NB4 (cell line): ENCODE measurements at regions not wholly inside any gene's neighbourhood (a gene's known extent, or its start where the extent isn't known, plus 50 kb on each side); places are given as distances from the start of the nearest gene placed in this dataset.

ENCODE experiments used
- MYC ChIP-seq: IDR thresholded peaks from 2 replicates; pipeline ENCODE4 v1.6.1; 2011; ENCODE audit warnings: low read depth, low read length
- POLR2A ChIP-seq: IDR thresholded peaks from 2 replicates; pipeline ENCODE4 v1.6.1; 2011; ENCODE audit warnings: mild to moderate bottlenecking; ENCODE audit not compliant: insufficient read length; ENCODE audit errors: extremely low read depth
- TF ChIP-seq, protein P1 (sequence below): IDR thresholded peaks from one replicate; pipeline ENCODE4 v1.5.1; 2012; ENCODE audit warnings: low read depth, low read length
- TF ChIP-seq, protein P2 (sequence below): IDR thresholded peaks from 2 replicates; pipeline ENCODE4 v1.6.1; 2011; ENCODE audit warnings: low read depth, low read length

DNA sequence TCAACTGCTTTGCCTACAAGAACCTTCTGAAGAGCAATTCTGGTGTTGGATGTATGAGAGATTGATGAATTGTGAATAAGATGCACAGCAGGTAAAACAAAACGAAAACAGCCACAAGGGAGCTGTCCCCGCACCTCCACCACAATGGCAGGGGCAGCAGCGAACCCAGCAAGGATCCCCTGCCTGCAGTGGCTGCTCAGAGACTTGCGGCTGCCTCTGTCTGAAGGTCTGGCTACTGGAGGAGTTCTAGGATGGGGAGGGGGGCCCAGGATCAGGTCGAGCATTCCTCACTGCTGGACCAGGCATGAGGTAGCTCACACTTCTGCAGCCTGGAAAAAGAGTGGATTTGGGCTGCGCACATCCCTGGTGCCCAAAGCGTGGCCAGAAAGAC lies 523.5 kb downstream of the CDH26 start:
- TF ChIP-seq, protein P1, sequence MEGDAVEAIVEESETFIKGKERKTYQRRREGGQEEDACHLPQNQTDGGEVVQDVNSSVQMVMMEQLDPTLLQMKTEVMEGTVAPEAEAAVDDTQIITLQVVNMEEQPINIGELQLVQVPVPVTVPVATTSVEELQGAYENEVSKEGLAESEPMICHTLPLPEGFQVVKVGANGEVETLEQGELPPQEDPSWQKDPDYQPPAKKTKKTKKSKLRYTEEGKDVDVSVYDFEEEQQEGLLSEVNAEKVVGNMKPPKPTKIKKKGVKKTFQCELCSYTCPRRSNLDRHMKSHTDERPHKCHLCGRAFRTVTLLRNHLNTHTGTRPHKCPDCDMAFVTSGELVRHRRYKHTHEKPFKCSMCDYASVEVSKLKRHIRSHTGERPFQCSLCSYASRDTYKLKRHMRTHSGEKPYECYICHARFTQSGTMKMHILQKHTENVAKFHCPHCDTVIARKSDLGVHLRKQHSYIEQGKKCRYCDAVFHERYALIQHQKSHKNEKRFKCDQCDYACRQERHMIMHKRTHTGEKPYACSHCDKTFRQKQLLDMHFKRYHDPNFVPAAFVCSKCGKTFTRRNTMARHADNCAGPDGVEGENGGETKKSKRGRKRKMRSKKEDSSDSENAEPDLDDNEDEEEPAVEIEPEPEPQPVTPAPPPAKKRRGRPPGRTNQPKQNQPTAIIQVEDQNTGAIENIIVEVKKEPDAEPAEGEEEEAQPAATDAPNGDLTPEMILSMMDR, result no peak
- no peak for TF ChIP-seq POLR2A
- TF ChIP-seq, protein P2, sequence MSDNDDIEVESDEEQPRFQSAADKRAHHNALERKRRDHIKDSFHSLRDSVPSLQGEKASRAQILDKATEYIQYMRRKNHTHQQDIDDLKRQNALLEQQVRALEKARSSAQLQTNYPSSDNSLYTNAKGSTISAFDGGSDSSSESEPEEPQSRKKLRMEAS, result no peak
- TF ChIP-seq MYC, result no peak
